Ectodermal cell (in vitro differentiated cells): ENCODE measurements at regions not wholly inside any gene's neighbourhood (a gene's known extent, or its start where the extent isn't known, plus 50 kb on each side); places are given as distances from the start of the nearest gene placed in this dataset.

Experiments used
- H3K27ac ChIP-seq: 2 replicates; pipeline ENCODE4 v1.7.0; 2013; ENCODE audit warnings: mild to moderate bottlenecking, low read depth, low read length; ENCODE audit not compliant: insufficient read depth, poor library complexity, severe bottlenecking
- H3K27me3 ChIP-seq: 2 replicates; pipeline ENCODE4 v1.7.0; 2013; ENCODE audit warnings: mild to moderate bottlenecking, low read length; ENCODE audit not compliant: insufficient read depth, control insufficient read depth, poor library complexity, severe bottlenecking
- H3K36me3 ChIP-seq: one replicate; pipeline ENCODE4 v1.7.0; 2013; ENCODE audit warnings: low read length; ENCODE audit not compliant: control insufficient read depth, insufficient read depth
- H3K4me1 ChIP-seq: one replicate; pipeline ENCODE4 v1.7.0; 2013; ENCODE audit warnings: low read length; ENCODE audit not compliant: control insufficient read depth, insufficient read depth
- H3K4me3 ChIP-seq: 2 replicates; pipeline ENCODE4 v1.7.0; 2013; ENCODE audit warnings: low read depth, low read length, control low read depth; ENCODE audit not compliant: insufficient read depth
- H3K9me3 ChIP-seq: 2 replicates; pipeline ENCODE4 v1.7.0; 2013; ENCODE audit warnings: mild to moderate bottlenecking, low read length, moderate library complexity; ENCODE audit not compliant: control insufficient read depth
- WGBS, 2 experiments: methylation state at CpG; one replicate each; pipeline ENCODE4 v1.1.7; 2013; ENCODE audit warnings: missing lambda C conversion rate in 2 of 2; 5-methylcytosine and 5-hydroxymethylcytosine counted together

DNA sequence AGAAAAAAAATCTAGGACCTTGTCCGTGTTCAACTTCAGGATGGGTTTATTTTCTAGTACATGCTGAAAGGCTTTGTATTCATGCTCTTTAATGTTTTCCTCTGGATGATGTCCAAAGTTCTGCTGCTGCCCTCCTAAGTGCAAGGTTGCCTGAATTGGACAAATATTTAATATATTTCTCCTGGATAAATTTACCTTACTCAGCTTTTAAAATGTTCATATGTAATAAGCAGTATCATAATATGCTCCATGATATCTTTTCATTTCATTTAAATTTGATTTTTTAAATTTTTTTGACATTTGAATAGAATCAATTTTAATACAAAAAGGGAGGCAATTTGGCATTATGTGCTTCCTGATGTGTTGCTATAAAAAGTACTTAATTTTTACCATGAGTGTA is 95.9 kb upstream of the SLC25A13 start:
- Histone ChIP-seq H3K9me3 (no peaks in the 10 kb centered on the region), H3K4me1 (peaks cover 15% of the 10 kb centered on the region), H3K27me3 (no peaks in the 10 kb centered on the region), H3K36me3 (no peaks in the 10 kb centered on the region), H3K27ac (no peak overlapping the region), H3K4me3 (no peak overlapping the region)
- WGBS, 2 experiments = 90 to 100% methylated on average over 1 of the region's 1 CpG

DNA sequence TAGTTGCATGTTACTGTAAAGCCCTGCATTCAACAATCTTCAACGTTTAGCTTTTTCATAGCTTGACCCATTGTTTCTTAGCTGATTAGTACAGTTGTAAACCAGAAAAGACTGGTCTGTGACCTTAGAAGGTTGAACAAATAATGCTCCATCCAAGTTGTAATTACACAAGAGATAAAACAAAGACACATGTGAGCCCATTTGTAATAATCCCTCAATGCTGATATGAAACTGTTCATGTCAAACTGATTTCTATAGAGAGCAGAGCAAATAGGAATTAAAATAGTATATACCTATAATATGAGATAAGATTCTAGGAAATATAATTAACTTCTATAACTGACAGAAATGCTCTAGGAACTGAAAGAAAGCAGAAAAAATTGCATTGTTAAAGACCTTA is 94.7 kb upstream of the SLC25A13 start:
- Histone ChIP-seq H3K27ac (no peak overlapping the region), H3K4me1 (peaks cover 15% of the 10 kb centered on the region), H3K27me3 (no peaks in the 10 kb centered on the region), H3K36me3 (no peaks in the 10 kb centered on the region), H3K9me3 (no peaks in the 10 kb centered on the region), H3K4me3 (no peak overlapping the region)
- 84 to 91% methylated on average over 1 of the region's 1 CpG for WGBS, 2 experiments

DNA sequence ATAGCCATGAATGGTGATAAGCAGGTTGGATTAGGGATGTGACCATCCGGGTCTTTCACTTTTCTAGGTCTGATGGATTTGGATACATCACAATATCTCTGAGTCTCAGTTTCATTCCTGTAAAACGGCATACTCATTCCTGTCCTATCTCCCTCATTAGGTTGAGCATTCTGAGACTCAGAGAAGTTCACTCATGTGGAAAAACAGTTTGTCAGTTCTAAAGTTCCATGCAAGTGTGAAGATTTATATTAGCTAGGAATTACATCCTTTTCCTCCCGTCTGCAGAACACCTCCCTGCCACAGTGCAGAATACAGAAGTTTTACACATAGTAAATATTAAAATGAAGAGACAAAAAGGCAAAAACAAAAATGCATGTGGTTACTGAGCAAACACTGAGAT is 94.2 kb upstream of the SLC25A13 start:
- Histone ChIP-seq H3K36me3 (no peaks in the 10 kb centered on the region), H3K27ac (no peak overlapping the region), H3K9me3 (no peaks in the 10 kb centered on the region), H3K27me3 (no peaks in the 10 kb centered on the region), H3K4me1 (peaks cover 15% of the 10 kb centered on the region), H3K4me3 (no peak overlapping the region)
- WGBS, 2 experiments = 89 to 94% methylated on average over 2 to 3 of the region's 3 CpGs

DNA sequence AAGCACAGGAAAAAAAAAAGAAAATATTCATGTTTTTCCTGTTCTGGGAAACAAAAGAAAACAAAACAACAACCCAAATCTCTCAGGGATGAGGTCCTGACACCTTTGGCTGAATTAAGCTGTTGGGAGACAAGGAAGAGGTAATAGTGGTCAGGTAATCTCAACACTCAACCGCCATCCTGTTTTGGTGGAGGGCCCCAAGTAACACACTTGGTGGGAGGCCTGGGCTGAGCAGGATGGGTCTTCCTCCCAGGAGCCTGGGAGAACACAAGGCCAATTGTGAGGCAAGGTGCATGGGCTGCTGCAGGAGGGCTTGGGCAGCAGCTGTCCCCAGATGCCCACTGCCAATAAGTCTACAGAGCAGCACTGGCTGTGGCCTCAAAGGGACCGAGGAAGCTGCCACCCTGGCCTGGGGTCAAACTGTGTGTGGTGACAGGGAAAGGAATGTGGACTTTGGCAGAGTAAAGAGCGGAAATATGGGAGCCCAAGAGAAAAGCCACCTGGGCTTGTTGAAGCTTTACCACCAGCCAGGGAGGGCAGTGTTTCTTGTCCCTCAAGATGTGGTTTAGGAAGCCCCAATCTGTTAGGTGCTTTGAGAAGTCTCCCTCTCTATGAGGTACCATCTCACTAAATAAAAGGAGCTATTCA is 93.5 kb upstream of the SLC25A13 start:
- Histone ChIP-seq H3K4me3 (no peak overlapping the region), H3K27ac (no peak overlapping the region), H3K27me3 (no peaks in the 10 kb centered on the region), H3K4me1 (peaks cover 15% of the 10 kb centered on the region), H3K9me3 (no peaks in the 10 kb centered on the region), H3K36me3 (no peaks in the 10 kb centered on the region)
- WGBS, 2 experiments = 72 to 75% methylated on average over 3 of the region's 3 CpGs

DNA sequence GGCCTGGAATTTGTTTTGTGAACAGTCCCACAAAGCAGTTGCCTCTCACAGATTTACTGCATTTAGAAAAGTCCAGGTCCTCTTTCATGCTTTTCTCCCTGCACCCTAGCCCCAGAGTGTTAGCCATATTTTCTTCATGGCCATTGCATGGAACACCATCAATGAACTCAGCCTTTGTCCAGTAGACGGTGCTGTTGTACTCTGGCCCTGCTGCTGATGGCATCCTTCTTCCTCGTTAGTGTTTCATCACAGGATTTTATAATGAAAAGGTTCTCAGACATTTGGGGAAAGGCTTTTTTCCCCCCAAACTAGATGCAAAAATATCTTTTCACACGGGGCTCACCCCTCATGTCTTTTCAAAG is 93.0 kb upstream of the SLC25A13 start:
- Histone ChIP-seq H3K4me1 (peaks cover 15% of the 10 kb centered on the region), H3K9me3 (no peaks in the 10 kb centered on the region), H3K27me3 (no peaks in the 10 kb centered on the region), H3K27ac (no peak overlapping the region), H3K36me3 (no peaks in the 10 kb centered on the region), H3K4me3 (no peak overlapping the region)
- WGBS, 2 experiments = 7 to 10% methylated on average over 3 of the region's 3 CpGs

DNA sequence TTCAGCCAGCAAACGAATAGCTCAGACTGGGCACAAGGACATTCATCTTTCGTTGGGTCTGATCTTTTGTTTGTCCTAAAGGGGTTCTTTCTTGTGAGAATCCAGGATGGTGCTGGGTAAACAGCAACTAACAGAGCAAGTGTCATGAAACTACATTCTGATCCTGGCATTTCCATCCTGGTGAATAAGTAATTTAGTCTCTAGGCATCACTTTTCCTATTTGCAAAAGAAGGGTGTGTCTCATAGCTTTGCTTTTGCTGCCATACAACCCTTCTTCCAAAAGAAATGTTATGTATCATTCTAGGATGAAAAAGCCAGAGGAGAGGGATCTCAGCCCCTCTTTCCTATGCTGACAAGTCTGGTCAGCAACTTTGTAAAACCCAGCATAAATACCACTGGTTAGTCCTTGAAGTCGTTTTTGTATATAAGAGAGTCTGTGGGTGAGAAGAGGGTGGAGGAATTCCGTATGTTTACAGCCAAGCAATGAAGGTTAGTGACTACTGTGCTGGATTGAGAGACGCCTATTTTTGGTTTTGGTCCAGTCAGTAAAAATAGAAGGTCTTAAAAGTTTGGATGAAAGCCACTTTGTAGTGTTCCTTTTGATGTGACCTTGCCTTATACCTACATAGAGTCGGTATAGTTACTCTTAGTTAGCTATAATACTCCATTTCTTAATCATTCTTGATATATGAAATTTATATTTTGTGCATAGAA is 88.4 kb upstream of the SLC25A13 start:
- Histone ChIP-seq H3K27ac (no peak overlapping the region), H3K4me3 (no peak overlapping the region), H3K36me3 (no peaks in the 10 kb centered on the region), H3K4me1 (peaks cover 2% of the 10 kb centered on the region), H3K9me3 (no peaks in the 10 kb centered on the region), H3K27me3 (no peaks in the 10 kb centered on the region)
- 88 to 89% methylated on average over 5 of the region's 6 CpGs for WGBS, 2 experiments

DNA sequence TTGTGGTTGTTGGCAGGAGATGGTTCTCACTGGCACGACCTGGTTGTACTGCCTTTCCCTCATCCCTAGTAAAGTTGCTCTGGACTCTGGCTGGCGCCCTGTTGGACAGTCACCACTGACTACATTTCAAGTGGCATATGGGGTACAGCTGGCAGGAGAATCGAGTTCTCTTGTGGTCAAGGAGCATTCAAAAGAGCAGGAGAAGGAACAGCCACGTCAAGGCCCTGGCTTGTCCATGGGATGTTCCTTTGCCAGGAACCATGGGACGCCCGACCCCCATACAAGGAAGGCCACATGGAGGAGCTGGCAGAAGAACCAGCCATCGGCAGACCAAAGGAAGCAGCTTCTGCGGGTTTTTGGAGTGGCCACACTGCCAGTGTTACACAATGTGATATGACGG is 87.0 kb upstream of the SLC25A13 start:
- H3K4me1 ChIP-seq = no peaks in the 10 kb centered on the region
- H3K36me3 ChIP-seq = no peaks in the 10 kb centered on the region
- 92 to 95% methylated on average over 9 of the region's 9 CpGs for WGBS, 2 experiments
- H3K27me3 ChIP-seq = no peaks in the 10 kb centered on the region
- H3K9me3 ChIP-seq = no peaks in the 10 kb centered on the region
- no peak overlapping the region for H3K27ac ChIP-seq
- no peak overlapping the region for H3K4me3 ChIP-seq

DNA sequence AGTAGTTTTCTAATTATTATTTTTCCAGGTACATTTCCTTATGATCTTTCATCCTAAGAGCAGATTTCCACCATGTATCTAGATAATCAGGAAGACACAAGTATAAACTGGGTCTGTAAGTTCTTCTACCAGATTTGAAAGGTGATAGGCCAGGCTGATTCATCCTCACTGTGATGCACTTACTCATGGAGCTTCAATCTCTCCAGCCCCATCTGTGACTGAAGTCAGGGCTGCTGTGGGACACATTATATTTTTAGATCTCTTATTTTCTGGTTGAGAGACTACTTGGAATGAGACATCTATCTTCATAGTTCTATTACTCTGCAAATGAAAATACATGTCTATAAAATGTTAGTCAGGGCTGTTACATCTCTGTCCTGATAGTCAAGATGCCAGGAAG is 85.5 kb upstream of the SLC25A13 start:
- Histone ChIP-seq H3K27me3 (no peaks in the 10 kb centered on the region), H3K4me3 (no peak overlapping the region), H3K9me3 (no peaks in the 10 kb centered on the region), H3K27ac (no peak overlapping the region), H3K4me1 (no peaks in the 10 kb centered on the region), H3K36me3 (no peaks in the 10 kb centered on the region)

DNA sequence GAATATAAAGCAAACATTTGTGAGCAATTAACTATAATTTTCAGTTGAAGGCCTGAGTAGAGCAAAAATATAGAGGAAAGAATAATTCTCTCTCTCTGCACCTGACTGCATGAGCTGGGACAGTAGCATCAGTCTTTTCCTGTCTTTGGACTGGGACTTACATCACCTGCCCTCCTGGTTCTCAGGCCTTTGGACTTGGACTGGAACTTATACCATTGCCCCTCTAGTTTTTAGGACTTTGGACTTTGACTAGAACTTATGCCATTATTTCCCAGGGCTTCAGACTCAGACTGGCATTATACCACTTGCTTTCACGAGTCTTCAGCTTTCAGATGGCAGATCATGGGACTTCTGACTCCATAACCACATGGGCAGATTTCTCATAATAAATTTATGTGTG is 81.0 kb upstream of the SLC25A13 start:
- Histone ChIP-seq H3K27ac (no peak overlapping the region), H3K36me3 (no peaks in the 10 kb centered on the region), H3K27me3 (no peaks in the 10 kb centered on the region), H3K4me1 (no peaks in the 10 kb centered on the region), H3K4me3 (no peak overlapping the region), H3K9me3 (no peaks in the 10 kb centered on the region)
- 90 to 100% methylated on average over 1 of the region's 1 CpG for WGBS, 2 experiments

DNA sequence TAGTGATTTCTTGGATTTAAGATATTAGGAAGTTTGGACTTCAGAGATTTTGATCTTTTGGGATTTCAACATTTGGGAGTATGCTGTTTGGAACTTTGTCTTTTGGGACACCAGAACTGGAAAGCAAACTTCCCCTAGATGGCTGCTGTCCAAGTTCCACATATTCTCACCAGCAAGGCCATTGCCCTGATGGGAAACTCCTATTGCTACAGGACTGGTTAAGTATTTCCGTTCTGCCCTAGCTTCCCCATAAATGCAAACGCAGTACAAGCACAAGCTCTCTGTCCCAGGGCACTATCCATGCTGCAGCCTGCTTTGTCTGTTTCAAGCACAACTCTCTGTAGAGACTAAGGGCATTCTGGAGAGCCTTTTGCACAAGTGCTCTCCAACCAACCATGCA is 79.3 kb upstream of the SLC25A13 start:
- Histone ChIP-seq H3K27me3 (no peaks in the 10 kb centered on the region), H3K4me1 (no peaks in the 10 kb centered on the region), H3K36me3 (no peaks in the 10 kb centered on the region), H3K27ac (no peak overlapping the region), H3K4me3 (no peak overlapping the region), H3K9me3 (no peaks in the 10 kb centered on the region)
- WGBS, 2 experiments = 81 to 82% methylated on average over 2 of the region's 2 CpGs
